MM.1S (cell line): ENCODE measurements at regions not wholly inside any gene's neighbourhood (a gene's known extent, or its start where the extent isn't known, plus 50 kb on each side); places are given as distances from the start of the nearest gene placed in this dataset.

Source experiments
- DNase-seq: peaks from one replicate; pipeline ENCODE4 v3.0.0-alpha.2; 2015
- H2AFZ ChIP-seq: fragments of 300-600 bp; sonication (generic); 2 replicates; pipeline ENCODE4 v1.6.0; 2016; ENCODE audit warnings: antibody characterized with exemption, low read length
- H3F3A ChIP-seq: fragments of 300-600 bp; sonication (generic); 2 replicates; pipeline ENCODE4 v1.6.1; 2016; ENCODE audit warnings: mild to moderate bottlenecking, antibody characterized with exemption, low read length, moderate library complexity, mixed read lengths; ENCODE audit not compliant: insufficient read depth
- H3K27ac ChIP-seq: fragments of 300-600 bp; sonication (generic); 2 replicates; pipeline ENCODE4 v1.5.1; 2016; ENCODE audit warnings: mild to moderate bottlenecking, low read length
- H3K27me3 ChIP-seq: fragments of 300-600 bp; sonication (generic); replicated peaks from 2 replicates; pipeline ENCODE4 v1.6.0; 2016; ENCODE audit warnings: low read length; ENCODE audit not compliant: insufficient read depth
- H3K36me3 ChIP-seq: fragments of 300-600 bp; sonication (generic); replicated peaks from 2 replicates; pipeline ENCODE4 v1.6.1; 2016; ENCODE audit warnings: mild to moderate bottlenecking, low read length, mixed read lengths; ENCODE audit not compliant: insufficient read depth
- H3K4me1 ChIP-seq: fragments of 300-600 bp; sonication (generic); 2 replicates; pipeline ENCODE4 v1.6.1; 2016; ENCODE audit warnings: low read length, mixed read lengths
- H3K4me2 ChIP-seq: fragments of 300-600 bp; sonication (generic); 2 replicates; pipeline ENCODE4 v1.6.0; 2016; ENCODE audit warnings: low read depth, low read length
- H3K4me3 ChIP-seq: fragments of 300-600 bp; sonication (generic); 2 replicates; pipeline ENCODE4 v1.5.1; 2016; ENCODE audit warnings: low read length, mixed read lengths
- H3K79me2 ChIP-seq: fragments of 300-600 bp; sonication (generic); 2 replicates; pipeline ENCODE4 v1.6.1; 2016; ENCODE audit warnings: mixed run types, low read length, mixed read lengths
- H3K9ac ChIP-seq: fragments of 300-600 bp; sonication (generic); 2 replicates; pipeline ENCODE4 v1.6.1; 2016; ENCODE audit warnings: low read length, mixed read lengths
- H3K9me2 ChIP-seq: fragments of 300-600 bp; sonication (generic); replicated peaks from 2 replicates; pipeline ENCODE4 v1.6.1; 2016; ENCODE audit warnings: mild to moderate bottlenecking, low read length, mixed read lengths; ENCODE audit not compliant: insufficient read depth
- H3K9me3 ChIP-seq: fragments of 300-600 bp; sonication (generic); replicated peaks from 2 replicates; pipeline ENCODE4 v1.6.1; 2016; ENCODE audit warnings: mild to moderate bottlenecking, low read length, mixed read lengths; ENCODE audit not compliant: insufficient read depth
- H4K20me1 ChIP-seq: fragments of 300-600 bp; sonication (generic); 2 replicates; pipeline ENCODE4 v1.6.1; 2016; ENCODE audit warnings: mild to moderate bottlenecking, low read length, moderate library complexity, mixed read lengths; ENCODE audit not compliant: insufficient read depth
- EZH2 ChIP-seq: fragments of 300-600 bp; sonication (generic); optimal IDR thresholded peaks from 2 replicates; pipeline ENCODE3; 2017; ENCODE audit warnings: low read depth, mild to moderate bottlenecking, antibody characterized with exemption, low read length, mixed read lengths
- EZH2phosphoT487 ChIP-seq: fragments of 300-600 bp; sonication (generic); IDR thresholded peaks from 2 replicates; pipeline ENCODE4 v1.6.1; 2018; ENCODE audit warnings: antibody characterized with exemption, low read length
- TF ChIP-seq, protein P1 (sequence below): fragments of 300-600 bp; sonication (generic); IDR thresholded peaks from 2 replicates; pipeline ENCODE4 v1.5.1; 2016; ENCODE audit warnings: antibody characterized with exemption, low read length, mixed read lengths

DNA sequence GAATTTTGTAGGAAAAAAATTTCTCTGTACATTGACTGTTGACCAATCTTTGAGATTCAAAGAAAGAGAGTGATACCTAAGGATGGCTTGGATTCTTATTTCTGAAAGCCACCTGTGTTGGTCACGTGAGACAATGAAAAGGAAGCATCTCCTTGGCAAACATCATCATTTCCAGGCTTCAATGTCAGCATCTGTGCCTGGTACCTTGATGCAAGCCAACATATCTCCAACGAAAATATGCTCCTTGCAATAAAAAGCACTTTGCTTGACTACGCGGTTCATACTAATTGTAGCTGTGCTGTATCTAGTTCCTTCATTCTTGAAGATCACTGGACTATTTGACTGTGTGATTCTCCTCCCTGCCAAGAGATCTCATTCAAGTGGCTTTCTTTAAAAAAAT is 503.4 kb upstream of the PSMD7 start:
- Histone ChIP-seq H3K27ac (no peak overlapping the region), H4K20me1 (no peaks in the 10 kb centered on the region), H3K36me3 (no peaks in the 10 kb centered on the region), H3K9me2 (no peaks in the 10 kb centered on the region), H3K4me2 (no peak overlapping the region), H3K79me2 (no peaks in the 10 kb centered on the region), H3K27me3 (no peaks in the 10 kb centered on the region), H3F3A (no peaks in the 10 kb centered on the region), H3K4me1 (no peaks in the 10 kb centered on the region), H3K9ac (no peak overlapping the region), H3K9me3 (no peaks in the 10 kb centered on the region), H2AFZ (no peak overlapping the region), H3K4me3 (no peak overlapping the region)
- no peak for DNase-seq
- TF ChIP-seq EZH2phosphoT487 (no peak), EZH2 (no peak)
- TF ChIP-seq, protein P1, sequence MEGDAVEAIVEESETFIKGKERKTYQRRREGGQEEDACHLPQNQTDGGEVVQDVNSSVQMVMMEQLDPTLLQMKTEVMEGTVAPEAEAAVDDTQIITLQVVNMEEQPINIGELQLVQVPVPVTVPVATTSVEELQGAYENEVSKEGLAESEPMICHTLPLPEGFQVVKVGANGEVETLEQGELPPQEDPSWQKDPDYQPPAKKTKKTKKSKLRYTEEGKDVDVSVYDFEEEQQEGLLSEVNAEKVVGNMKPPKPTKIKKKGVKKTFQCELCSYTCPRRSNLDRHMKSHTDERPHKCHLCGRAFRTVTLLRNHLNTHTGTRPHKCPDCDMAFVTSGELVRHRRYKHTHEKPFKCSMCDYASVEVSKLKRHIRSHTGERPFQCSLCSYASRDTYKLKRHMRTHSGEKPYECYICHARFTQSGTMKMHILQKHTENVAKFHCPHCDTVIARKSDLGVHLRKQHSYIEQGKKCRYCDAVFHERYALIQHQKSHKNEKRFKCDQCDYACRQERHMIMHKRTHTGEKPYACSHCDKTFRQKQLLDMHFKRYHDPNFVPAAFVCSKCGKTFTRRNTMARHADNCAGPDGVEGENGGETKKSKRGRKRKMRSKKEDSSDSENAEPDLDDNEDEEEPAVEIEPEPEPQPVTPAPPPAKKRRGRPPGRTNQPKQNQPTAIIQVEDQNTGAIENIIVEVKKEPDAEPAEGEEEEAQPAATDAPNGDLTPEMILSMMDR = no peak

GRCh38 chr16:73792199-73793020 is 504.2 kb upstream of the PSMD7 start:
- no peak overlapping the region for H3K4me3 ChIP-seq
- H3K9me3 ChIP-seq = no peaks in the 10 kb centered on the region
- no peak overlapping the region for H3K27ac ChIP-seq
- H3K4me2 ChIP-seq = no peak overlapping the region
- no peak overlapping the region for H2AFZ ChIP-seq
- H4K20me1 ChIP-seq = no peaks in the 10 kb centered on the region
- no peak overlapping the region for H3K9ac ChIP-seq
- H3F3A ChIP-seq = no peaks in the 10 kb centered on the region
- no peaks in the 10 kb centered on the region for H3K4me1 ChIP-seq
- no peaks in the 10 kb centered on the region for H3K36me3 ChIP-seq
- H3K79me2 ChIP-seq = no peaks in the 10 kb centered on the region
- no peaks in the 10 kb centered on the region for H3K27me3 ChIP-seq
- no peaks in the 10 kb centered on the region for H3K9me2 ChIP-seq
- no peak for DNase-seq
- TF ChIP-seq, protein P1 = no peak
- no peak for TF ChIP-seq EZH2phosphoT487
- TF ChIP-seq EZH2 = no peak

DNA sequence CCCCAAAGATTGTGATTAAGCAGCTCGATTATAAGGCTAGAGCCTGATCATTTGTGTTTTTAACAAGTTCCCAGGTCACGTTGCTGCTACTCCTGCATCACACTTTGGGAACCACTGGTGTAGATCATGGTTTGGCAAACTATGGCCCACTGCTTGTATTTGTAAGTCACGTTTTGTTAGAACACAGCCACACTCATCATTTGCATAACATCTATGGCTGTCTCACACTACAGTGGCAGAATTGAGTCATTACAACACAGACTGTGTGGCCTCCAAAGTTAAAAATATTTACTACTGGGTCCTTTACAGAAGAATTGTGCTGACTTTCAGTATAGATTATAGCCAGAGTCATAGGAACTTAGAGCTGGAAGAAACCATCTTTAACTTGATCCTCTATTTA is 515.3 kb upstream of the PSMD7 start:
- Histone ChIP-seq H3K4me2 (no peak overlapping the region), H3K27me3 (no peaks in the 10 kb centered on the region), H3K27ac (no peak overlapping the region), H3K9ac (no peak overlapping the region), H4K20me1 (no peaks in the 10 kb centered on the region), H3K9me3 (no peaks in the 10 kb centered on the region), H3K9me2 (no peaks in the 10 kb centered on the region), H2AFZ (no peak overlapping the region), H3K4me1 (no peaks in the 10 kb centered on the region), H3K4me3 (no peak overlapping the region), H3F3A (no peaks in the 10 kb centered on the region), H3K79me2 (no peaks in the 10 kb centered on the region), H3K36me3 (no peaks in the 10 kb centered on the region)
- no peak for DNase-seq
- no peak for TF ChIP-seq EZH2
- no peak for TF ChIP-seq EZH2phosphoT487
- TF ChIP-seq, protein P1 = no peak
